PFSK-1 (cell line): ENCODE measurements at regions not wholly inside any gene's neighbourhood (a gene's known extent, or its start where the extent isn't known, plus 50 kb on each side); places are given as distances from the start of the nearest gene placed in this dataset.

ENCODE experiments used
- FOXP2 ChIP-seq: optimal IDR thresholded peaks from 2 replicates; pipeline ENCODE3; 2011; ENCODE audit warnings: borderline replicate concordance, control low read depth, inconsistent platforms; ENCODE audit not compliant: insufficient read depth; ENCODE audit errors: extremely low read length, extremely low read depth
- POLR2AphosphoS5 ChIP-seq: IDR thresholded peaks from 2 replicates; pipeline ENCODE4 v1.6.1; 2012; ENCODE audit warnings: low read depth, mild to moderate bottlenecking, control low read depth, low read length, moderate library complexity
- SIN3A ChIP-seq: IDR thresholded peaks from 2 replicates; pipeline ENCODE4 v1.6.1; 2012; ENCODE audit warnings: mild to moderate bottlenecking, low read length, moderate library complexity, borderline replicate concordance; ENCODE audit not compliant: insufficient read depth
- TAF1 ChIP-seq: IDR thresholded peaks from 2 replicates; pipeline ENCODE4 v1.6.1; 2012; ENCODE audit warnings: low read length, control low read depth, borderline replicate concordance; ENCODE audit not compliant: insufficient read depth
- TF ChIP-seq, protein P1 (sequence below), 2 experiments: IDR thresholded peaks; 2 replicates each; pipeline versions ENCODE4 v1.6.1 to v1.8.0; 2011 to 2012; ENCODE audit warnings: low read depth in 2 of 2, low read length in 2 of 2, control low read depth in 1 of 2, inconsistent platforms in 1 of 2, mild to moderate bottlenecking in 1 of 2, moderate library complexity in 1 of 2; ENCODE audit not compliant: insufficient read depth in 1 of 2

- TF ChIP-seq, protein P1, sequence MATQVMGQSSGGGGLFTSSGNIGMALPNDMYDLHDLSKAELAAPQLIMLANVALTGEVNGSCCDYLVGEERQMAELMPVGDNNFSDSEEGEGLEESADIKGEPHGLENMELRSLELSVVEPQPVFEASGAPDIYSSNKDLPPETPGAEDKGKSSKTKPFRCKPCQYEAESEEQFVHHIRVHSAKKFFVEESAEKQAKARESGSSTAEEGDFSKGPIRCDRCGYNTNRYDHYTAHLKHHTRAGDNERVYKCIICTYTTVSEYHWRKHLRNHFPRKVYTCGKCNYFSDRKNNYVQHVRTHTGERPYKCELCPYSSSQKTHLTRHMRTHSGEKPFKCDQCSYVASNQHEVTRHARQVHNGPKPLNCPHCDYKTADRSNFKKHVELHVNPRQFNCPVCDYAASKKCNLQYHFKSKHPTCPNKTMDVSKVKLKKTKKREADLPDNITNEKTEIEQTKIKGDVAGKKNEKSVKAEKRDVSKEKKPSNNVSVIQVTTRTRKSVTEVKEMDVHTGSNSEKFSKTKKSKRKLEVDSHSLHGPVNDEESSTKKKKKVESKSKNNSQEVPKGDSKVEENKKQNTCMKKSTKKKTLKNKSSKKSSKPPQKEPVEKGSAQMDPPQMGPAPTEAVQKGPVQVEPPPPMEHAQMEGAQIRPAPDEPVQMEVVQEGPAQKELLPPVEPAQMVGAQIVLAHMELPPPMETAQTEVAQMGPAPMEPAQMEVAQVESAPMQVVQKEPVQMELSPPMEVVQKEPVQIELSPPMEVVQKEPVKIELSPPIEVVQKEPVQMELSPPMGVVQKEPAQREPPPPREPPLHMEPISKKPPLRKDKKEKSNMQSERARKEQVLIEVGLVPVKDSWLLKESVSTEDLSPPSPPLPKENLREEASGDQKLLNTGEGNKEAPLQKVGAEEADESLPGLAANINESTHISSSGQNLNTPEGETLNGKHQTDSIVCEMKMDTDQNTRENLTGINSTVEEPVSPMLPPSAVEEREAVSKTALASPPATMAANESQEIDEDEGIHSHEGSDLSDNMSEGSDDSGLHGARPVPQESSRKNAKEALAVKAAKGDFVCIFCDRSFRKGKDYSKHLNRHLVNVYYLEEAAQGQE (IDR thresholded peaks at IDR 0.05; ENCODE audit: insufficient read depth in 1 of 2, low read depth in 2 of 2, low read length in 2 of 2): no peak
- TF ChIP-seq POLR2AphosphoS5 (no peak), TAF1 (no peak), SIN3A (no peak), FOXP2 (no peak)
Measured at GRCh38 chr5:39624268-39624886, 199.6 kb upstream of the DAB2 start.
